Stimulated activated CD8-positive, alpha-beta memory T cell treated with anti-CD3 and anti-CD28 coated beads, Interleukin-4, amount 100 ng/mL, for 24 hours (primary cell): ENCODE measurements at regions not wholly inside any gene's neighbourhood (a gene's known extent, or its start where the extent isn't known, plus 50 kb on each side); places are given as distances from the start of the nearest gene placed in this dataset.
"Not testable (repeated sequence)": the region's sequence is repeated elsewhere in the genome, so short reads cannot be mapped to it uniquely, and the experiment has no call there.

Experiments used
- DNase-seq: peaks from one replicate; pipeline ENCODE4 v3.0.0-alpha.2; 2020; ENCODE audit warnings: low read depth

DNA sequence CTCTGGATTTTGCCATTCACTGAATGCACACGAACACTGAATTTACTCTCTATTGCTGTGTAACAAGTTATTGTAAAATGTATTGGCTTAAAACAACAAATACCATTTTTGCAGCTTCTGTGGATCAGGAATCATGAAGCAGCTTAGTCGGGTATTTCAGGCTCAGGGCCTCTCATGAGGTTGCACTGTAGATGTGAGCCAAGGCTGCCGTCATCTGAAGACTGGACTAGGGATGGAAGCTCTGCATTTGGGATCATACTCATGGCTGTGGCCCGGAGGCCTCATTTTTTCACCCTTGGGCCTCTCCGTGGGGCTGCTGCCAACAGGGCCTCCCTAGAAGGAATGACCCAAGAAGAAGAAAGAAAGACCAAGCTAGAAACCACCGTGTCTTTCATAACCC, 492.4 kb upstream of the CDH4 start:
- no peak for DNase-seq

DNA sequence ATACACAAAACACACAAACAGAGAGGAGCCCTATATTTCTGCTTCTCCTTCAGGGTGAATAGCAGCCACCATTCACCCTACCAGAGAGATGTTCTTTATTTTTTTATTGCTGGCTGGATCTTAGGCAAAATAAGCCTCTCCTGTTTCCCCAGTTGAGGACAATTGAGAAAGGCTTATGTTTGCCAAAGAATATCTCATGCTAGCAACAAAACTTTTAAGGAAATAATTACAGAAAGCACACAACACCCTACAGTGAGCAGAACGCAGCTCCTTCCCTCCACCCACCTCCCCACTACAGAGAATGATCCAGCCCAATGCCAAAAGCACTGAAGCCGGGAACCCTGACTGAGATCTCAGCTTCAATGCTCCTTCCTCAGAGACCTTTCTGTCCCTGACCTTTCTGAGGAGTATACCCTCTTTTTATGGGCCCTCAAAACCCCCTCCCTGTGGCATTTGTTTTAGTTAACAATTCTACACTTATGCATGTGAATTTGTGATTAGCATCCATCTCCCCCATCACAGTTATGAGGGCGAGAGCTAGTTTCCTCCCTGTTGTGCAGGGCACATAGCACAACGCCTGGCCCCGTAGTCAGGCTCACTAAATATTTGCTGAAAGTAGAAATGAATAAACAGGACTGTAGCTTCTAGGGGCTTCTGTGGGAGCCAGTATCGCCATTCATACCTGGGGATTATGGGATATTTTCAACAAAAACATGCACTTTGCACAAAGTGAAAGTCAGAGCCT, 491.6 kb upstream of the CDH4 start:
- no peak for DNase-seq

DNA sequence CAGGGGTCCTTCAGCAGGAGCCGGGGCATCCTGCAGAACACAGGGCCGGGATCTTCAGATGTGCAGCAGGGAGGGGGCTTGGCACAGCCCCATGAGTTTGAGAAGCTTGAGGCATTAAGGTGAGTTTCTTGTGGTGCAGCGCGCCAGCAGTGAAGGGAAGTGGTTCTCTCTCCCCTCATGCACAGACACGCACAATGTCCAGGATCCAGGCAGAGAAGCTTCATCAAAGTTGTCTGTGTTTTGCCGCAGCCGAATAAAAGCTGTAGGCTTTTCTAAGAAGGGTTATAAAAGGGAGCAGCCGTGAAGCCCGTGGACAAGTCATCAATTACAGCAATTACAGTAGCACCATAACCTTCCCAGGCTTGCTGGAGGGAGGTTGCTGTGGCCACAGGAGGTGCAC, 491.0 kb upstream of the CDH4 start:
- no peak for DNase-seq

DNA sequence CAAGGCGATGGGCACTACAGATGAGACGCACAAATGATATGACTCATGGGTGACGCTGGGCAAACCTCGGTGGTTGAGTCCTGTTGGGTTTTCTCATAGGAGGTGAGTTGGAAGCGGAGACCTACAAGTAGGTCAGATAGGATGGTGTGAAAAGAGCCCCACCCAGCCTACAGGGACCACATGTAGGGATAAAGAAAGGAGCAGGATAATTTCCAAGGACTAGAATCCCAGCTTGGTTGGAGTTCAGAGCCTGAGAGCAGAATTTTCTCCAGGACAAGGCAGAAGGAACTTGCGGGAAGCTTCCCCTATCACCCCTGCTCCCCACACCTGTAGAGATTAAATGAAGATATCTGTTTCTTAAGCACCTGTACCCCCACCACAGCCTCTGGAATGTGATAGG, 489.7 kb upstream of the CDH4 start:
- DNase-seq = no peak

DNA sequence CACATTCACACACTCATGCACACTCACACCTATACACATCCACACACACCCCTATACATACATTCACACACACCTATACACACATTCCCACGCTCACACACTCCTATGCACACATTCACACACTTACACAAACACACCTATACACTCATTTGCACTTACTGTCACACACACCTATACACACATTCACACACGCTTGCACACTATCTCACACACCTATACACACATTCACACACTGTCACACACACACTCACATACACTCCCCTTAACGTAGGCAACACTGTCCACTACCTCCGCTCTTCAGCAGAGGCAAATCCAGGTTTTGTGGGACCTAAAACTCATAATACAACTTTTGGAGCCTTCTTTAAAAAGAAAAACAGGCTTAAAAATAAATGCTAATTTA, 487.7 kb upstream of the CDH4 start:
- DNase-seq = no peak

DNA sequence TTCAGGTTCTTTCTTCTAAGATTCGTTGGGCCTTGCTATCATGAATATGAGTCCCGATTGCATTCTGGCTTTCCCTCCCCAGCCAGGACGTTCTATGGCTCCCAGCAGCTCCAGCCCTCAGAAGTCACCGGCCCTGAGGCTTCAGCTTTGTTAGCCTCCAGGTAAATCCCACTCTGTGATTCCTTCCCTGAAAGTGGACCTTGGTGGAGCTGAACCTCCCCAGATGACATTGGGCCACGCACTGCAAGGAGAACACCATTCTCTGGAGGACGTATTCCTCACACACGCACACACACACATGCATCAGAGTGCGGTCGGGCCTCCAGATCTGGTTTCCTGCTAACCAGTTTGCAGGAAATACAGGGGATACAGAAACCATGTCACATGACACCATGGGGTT, 487.3 kb upstream of the CDH4 start:
- DNase-seq = no peak

DNA sequence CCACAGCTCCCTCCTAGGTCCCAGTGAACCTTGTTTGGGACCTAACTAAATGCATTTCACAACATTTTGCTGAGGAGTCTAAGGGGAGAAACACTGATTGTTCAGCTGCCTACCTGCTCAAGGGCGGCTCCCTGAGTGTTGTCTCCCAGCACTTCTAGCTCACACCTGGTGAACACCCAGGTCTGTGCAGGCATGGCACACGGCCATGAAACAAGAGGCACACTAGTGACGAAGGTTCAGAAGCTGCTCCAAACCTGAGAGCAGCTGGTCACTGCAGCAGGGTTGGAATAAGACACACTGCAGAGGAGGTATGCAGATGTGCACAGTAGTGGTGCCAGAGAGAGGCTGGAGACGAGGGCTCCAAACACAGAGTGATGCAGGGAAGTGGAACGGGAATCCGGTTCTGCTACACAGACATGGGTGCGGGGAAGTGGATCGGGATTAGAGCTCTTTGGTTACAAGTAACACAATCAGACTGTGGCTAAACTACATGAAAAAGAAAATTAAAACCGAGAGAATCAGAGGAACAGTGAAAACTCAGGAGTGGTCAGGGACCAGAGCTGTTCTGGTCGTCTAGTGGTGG, 486.1 kb upstream of the CDH4 start:
- DNase-seq = no peak

DNA sequence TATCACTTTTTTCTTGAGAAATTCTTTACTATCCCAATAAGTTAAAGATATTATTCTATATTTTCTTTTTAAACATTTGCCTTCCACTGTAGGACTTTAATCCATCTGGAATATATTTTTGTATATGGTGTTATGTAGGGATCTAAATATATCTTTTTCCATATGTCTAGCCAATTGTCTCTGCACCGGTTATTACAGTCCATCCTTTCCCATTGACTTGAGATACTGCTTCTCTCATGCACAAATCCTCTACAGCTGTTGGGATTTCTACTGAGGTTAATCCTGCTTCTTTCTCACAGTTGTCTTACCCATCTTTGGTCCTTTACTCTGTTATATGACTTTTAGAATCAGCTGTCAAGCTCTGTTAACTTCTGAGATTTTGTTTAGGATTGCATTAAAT, 483.8 kb upstream of the CDH4 start:
- DNase-seq = no peak

DNA sequence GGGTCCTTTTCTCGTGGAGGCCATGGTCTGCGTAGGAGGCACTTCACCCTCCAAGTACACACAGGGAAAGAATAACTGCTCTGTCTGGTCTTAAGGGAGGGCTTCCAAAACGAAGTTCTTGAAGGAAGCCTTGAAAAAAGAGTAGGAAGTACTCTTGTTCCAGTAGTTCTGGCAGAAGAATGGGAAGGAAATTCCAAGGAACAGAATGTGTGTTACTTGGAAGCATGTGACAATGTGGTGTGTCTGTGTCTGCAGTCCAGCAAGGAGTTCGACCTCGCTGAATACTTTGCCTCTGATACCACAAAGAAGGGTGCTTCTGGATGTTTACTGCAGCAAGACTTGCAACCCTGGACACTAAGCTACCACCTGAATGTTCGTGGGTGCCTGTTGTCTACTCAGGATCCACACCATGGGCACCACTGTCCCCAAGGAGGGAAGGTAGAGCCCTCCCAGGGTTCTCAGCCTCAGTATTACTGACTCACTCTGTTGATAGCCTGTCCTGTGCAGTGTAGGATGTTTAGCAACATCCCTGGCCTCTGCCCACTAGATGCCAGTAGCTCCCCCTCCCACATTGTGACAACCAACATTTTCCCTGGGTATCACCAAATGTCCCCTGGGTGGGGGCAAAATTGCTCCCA, 471.6 kb upstream of the CDH4 start:
- DNase-seq = no peak

DNA sequence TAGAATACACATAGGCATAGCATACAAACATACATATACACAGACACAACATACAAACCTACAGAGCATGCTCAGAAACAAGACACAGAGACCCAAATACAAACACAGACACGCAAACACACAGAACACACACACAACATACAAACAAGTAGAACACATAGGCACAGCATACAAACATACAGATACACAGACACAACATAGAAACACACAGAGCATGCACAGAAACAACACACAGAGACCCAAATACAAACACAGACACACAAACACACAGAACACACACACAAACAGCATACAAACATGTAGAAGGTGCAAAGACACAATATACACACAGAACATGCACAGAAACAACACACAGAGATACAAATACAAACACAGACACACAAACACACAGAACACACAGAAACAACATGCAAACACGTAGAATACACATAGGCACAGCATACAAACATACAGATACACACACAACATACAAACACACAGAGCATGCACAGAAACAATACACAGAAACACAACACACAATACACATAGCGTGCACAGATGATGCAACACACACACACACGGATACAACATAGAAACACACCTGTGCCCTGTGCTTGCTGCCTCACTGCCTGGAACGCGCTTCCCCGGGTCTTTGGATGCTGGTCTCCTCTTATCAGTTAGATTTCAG, 469.0 kb upstream of the CDH4 start:
- no peak for DNase-seq

DNA sequence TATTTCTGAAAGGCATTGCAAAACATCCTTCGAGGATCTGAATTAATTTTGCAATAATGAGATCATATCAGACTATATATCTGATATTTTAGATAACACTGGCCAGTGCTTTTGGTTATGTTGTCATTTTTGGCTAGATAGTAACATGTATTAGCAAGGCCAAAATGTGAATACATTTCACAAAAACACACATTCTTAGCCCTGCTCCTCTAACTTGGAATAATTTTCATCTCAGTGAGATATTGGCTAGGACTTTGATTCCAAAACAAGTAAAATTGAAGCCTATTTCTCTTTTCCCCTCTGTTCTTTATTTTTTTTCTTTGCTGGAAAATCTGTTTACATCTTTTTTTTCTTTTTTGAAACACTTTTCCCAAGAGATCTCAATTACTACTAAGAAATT, 466.8 kb upstream of the CDH4 start:
- DNase-seq = no peak

DNA sequence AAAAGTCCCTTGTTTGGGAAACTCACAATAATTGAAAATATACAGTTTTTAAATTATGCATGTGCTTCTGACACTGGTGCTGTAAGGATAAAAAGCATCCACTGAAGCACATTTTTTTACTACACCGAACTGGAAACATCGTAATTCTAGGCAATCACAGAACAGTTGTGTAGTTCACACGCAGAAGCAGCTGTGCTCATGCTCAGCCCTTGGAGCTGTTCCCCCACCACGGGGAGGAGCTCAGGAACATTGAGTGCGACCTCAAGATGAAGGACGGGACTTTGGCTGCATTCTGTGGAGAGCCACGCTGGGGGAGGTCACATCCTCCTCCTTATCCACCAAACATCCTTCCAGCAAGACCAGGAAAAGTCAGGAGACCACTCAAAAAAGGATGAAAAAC, 466.3 kb upstream of the CDH4 start:
- DNase-seq = no peak

DNA sequence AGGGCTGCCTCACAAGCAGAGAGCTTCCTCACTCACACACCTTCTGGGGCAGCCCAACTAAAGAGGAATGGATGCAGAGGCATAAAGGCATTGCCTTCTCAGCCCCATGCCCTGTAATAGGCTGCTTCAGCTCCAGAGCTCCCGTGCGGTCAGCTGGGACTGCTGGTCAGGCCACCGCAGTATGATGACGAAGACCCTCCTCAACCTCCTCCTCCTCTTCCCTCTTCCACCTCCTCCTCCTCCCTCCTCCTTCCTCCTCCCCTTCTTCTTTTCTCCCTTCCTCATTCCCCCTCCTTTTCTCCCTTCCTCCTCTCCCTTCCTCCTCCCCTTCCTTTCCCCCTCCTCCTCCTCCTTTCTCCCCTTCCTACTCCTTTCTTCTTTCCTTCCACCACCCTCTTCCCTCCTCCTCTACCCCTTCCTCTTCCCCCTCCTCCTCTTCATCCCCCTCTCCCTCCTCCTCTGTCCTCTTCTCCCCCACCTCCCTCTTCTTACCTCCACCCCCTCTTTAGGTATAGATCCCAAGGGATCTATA, 465.3 kb upstream of the CDH4 start:
- no peak for DNase-seq

DNA sequence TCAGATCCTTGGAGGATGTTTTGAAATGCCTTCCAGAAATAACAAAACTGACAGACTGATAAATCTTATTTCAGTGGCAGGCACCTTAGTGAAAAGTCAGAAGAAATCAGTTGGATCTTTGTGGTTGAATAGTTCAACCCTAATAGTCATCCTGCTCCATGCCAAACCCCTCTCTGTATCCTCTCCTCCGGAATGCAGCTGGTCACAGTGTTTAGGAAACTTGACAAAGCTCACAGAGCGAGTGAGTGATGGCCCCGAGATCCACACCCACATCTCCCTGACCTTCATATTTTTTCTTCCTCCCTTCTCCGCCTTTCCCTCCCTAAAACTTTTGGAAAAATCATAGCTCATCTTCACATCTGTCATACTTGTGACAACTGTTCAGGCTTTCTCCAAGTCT, 464.8 kb upstream of the CDH4 start:
- no peak for DNase-seq

DNA sequence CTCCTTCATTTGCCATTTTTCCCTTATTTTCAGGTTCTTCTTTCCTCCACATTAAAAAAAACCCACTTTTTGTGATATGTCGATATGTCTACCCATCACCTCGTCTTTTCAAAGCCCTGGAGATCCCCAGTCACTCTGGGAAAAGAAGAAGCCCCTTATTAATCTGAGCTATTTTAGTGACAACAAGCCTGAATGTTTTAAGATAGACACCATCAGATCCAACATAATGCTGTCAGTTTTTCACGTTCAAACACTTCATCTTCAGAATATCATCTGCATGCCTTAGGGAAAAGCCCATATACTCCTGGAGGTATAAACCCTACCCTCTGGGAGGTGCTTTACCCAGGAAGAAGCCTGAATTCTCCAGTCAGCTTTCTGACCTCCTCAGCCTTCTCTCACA, 464.0 kb upstream of the CDH4 start:
- DNase-seq = no peak

DNA sequence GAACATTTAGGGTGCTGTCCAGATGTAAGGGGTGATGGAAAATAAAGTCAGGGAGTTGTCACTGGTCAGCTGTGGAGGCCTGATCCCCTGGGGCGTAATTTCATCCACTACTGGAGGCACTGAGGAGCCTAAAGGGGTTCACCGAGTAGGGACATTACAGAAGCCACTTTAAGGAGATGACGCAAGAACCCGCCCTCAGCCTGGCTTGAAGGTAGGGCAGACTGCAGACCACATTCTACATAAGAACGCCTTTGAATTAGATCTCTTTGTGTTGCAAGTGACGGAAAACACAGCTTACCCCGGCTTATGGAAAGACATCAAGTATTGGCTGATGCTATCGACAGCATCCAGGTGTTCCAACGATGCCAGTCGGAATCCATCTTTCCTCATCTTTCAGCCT, 462.7 kb upstream of the CDH4 start:
- no peak for DNase-seq

DNA sequence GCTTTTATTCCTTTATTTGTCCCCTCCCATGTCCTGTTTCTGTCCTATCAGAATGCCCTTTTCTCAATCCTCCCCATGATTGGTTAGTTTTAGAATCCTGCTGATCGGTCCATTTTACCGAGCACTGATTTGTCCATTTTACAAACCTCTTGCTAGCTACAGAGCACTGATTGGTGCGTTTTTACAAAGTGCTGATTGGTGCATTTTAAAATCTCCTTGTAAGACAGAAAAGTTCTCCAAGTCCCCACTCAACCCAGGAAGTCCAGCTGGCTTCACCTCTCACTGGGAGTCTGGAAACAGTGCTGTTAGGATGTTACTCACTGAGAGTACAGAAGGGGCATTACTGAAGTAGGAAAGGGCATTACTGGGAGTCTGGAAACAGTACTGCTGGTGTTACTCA, 461.7 kb upstream of the CDH4 start:
- not testable (repeated sequence) for DNase-seq

DNA sequence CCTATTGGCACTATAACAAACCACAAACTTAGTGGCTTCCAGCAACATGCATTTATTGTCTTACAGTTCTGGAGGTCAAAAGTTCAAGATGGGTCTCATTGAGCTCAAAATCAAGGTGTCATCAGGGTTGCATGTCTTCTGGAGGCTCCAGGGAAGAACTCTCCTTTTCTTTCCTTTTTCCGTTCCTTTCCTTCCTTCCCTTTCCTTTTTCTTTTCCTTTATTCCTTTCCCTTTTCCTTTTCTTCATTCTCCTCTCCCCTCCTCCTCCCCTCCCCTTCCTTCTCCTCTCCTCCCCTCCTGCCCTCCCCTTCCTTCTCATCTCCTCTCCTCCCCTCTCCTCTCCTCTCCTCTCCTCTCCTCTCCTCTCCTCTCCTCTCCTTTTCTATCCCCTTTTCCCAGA, 460.2 kb upstream of the CDH4 start:
- DNase-seq = no peak

DNA sequence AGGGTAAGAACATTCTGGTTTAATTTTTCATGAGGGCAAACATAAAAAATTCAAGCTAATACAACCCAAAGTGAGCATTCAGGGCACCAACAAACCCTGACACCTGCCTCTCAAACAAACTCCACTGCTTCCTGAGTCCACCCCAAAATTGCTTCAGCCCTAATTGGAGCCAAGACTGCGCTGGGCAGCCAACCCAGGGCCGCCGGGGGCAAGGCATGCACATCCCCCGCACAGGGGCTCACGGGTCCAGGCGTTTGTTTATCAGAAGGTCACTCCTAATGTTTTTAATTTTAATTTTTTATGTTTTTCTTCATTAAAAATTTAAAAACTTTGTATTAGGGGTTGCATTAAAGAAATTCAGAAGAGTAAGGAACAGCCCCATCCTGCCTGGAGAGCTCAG, 459.1 kb upstream of the CDH4 start:
- DNase-seq = no peak

DNA sequence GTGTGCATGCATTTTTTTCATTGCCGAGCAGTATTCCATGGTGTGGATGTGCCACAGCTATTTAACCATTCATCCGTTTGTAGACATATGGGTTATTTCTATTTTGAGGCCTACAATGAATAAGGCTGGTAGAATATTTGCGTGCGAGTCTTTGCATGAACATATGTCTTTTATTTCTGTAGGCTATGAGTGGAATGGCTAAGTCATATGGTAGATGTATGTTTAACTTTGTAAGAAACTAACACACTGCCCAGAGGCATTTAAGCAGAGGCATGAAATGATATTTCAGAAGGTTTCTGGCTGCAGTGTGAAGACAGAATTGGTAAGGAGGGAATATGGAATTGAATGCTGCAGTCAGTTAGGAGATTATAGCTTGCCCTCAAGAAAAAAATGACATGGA, 457.4 kb upstream of the CDH4 start:
- no peak for DNase-seq

DNA sequence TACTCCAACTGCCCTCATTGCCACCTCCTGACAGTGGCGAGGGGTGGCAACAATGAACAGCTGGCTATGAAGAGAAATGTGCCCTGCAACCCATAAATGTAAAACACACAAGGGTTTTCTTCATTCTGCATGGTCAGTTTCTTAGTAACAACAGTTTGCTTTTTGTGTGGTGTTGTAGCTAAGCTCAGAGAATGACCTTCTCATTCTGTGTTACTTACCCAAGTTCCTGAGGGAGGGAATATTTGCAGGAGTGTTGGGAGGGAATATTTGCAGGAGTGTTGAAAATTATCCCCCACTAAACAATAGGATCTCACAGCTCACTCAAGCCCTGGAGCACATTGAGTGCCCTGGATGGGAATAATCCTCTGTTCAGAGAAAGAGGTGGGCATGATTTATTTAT, 456.4 kb upstream of the CDH4 start:
- DNase-seq = no peak

DNA sequence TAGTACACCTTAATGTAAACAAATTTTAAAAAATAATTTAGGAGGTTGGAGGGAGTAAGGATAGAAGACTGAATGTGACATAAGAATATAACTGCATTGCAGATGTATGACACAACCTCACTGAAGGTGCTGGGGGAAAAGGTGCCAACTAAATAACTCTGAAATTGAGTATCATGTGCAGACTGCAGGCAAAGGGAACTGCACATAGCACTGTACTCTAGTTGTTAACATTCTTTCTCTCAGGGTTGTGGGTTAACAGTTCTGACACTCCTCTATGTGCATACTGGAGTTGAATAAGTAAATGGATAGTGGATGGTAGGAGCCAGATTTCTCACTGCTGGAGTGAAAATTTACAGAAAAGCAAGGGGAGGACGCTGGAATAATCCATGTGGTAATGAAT, 451.9 kb upstream of the CDH4 start:
- DNase-seq = no peak

DNA sequence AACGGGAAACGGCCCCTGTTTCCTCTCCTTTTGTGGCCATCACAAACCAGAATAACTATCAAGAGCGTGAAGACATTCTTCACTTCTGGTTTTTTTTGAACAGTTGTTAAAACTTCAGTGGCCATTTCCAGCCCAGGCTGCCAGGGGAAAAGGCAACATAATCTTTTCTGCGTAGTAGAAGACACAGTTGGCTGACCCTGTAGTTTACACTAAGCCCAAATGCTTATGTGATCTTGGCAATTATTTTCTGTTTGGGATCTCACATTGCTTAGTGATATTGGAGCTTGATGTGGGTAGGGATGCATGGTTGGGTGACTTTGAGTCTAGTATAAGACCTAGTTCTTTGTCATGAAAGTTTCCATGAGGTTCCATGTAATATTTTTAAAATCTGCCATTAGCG, 449.4 kb upstream of the CDH4 start:
- DNase-seq = no peak
